Hematopoietic multipotent progenitor cell treated with erythropoietin and hydrocortisone succinate and interleukin-3 and kit ligand, for 17 days (in vitro differentiated cells): ENCODE measurements at regions not wholly inside any gene's neighbourhood (a gene's known extent, or its start where the extent isn't known, plus 50 kb on each side); places are given as distances from the start of the nearest gene placed in this dataset.
"Not testable (repeated sequence)": the region's sequence is repeated elsewhere in the genome, so short reads cannot be mapped to it uniquely, and the experiment has no call there.

ENCODE experiments used
- DNase-seq: peaks from one replicate; pipeline ENCODE4 v3.0.0-alpha.2; 2015; ENCODE audit warnings: low spot score

GRCh38 chr1:146715054-146715453, 223.1 kb upstream of the NBPF12 start:
- DNase-seq, result not testable (repeated sequence)

GRCh38 chr1:146710838-146711521, 227.1 kb upstream of the NBPF12 start:
- DNase-seq, result not testable (repeated sequence)

GRCh38 chr1:146709302-146709701, 228.8 kb upstream of the NBPF12 start:
- not testable (repeated sequence) for DNase-seq

GRCh38 chr1:146704162-146704724, 233.9 kb upstream of the NBPF12 start:
- not testable (repeated sequence) for DNase-seq

- not testable (repeated sequence) for DNase-seq
Measured at GRCh38 chr1:146701320-146701719, 236.8 kb upstream of the NBPF12 start.

- not testable (repeated sequence) for DNase-seq
Measured at GRCh38 chr1:146695388-146695787, 242.7 kb upstream of the NBPF12 start.

GRCh38 chr1:146691798-146692197, 246.3 kb upstream of the NBPF12 start:
- not testable (repeated sequence) for DNase-seq

- DNase-seq, result not testable (repeated sequence)
Measured at GRCh38 chr1:146688893-146689292, 249.2 kb upstream of the NBPF12 start.

GRCh38 chr1:146686777-146687366, 251.3 kb upstream of the NBPF12 start:
- not testable (repeated sequence) for DNase-seq

- not testable (repeated sequence) for DNase-seq
Measured at GRCh38 chr1:146683126-146683429, 255.0 kb upstream of the NBPF12 start.

GRCh38 chr1:146682227-146683125, 255.6 kb upstream of the NBPF12 start:
- not testable (repeated sequence) for DNase-seq

- DNase-seq, result not testable (repeated sequence)
Measured at GRCh38 chr1:146673729-146674299, 264.3 kb upstream of the NBPF12 start.

- DNase-seq, result not testable (repeated sequence)
Measured at GRCh38 chr1:146672608-146673007, 265.5 kb upstream of the NBPF12 start.

- not testable (repeated sequence) for DNase-seq
Measured at GRCh38 chr1:146671588-146671987, 266.5 kb upstream of the NBPF12 start.

GRCh38 chr1:146670832-146671566, 267.1 kb upstream of the NBPF12 start:
- not testable (repeated sequence) for DNase-seq

- not testable (repeated sequence) for DNase-seq
Measured at GRCh38 chr1:146666275-146666674, 271.8 kb upstream of the NBPF12 start.

- DNase-seq, result not testable (repeated sequence)
Measured at GRCh38 chr1:146660242-146660641, 277.9 kb upstream of the NBPF12 start.

- not testable (repeated sequence) for DNase-seq
Measured at GRCh38 chr1:146656356-146657060, 281.6 kb upstream of the NBPF12 start.

GRCh38 chr1:146654763-146655162, 283.4 kb upstream of the NBPF12 start:
- not testable (repeated sequence) for DNase-seq

GRCh38 chr1:146645978-146646604, 292.0 kb upstream of the NBPF12 start:
- DNase-seq, result not testable (repeated sequence)
